BLaER1 (cell line): ENCODE measurements at regions not wholly inside any gene's neighbourhood (a gene's known extent, or its start where the extent isn't known, plus 50 kb on each side); places are given as distances from the start of the nearest gene placed in this dataset.
"Not testable (repeated sequence)": the region's sequence is repeated elsewhere in the genome, so short reads cannot be mapped to it uniquely, and the experiment has no call there.

Experiments
- H3K27ac ChIP-seq: shearing (Covaris generic); formaldehyde crosslinking; 2 replicates; pipeline ENCODE4 v1.8.1; 2022
- H3K27me3 ChIP-seq: shearing (Covaris generic); formaldehyde crosslinking; 2 replicates; pipeline ENCODE4 v1.8.1; 2022
- H3K36me3 ChIP-seq: shearing (Covaris generic); formaldehyde crosslinking; 2 replicates; pipeline ENCODE4 v1.8.1; 2022
- H3K4me1 ChIP-seq: shearing (Covaris generic); formaldehyde crosslinking; 2 replicates; pipeline ENCODE4 v1.8.1; 2022
- H3K4me2 ChIP-seq: shearing (Covaris generic); formaldehyde crosslinking; 2 replicates; pipeline ENCODE4 v1.8.1; 2022
- H3K4me3 ChIP-seq: shearing (Covaris generic); formaldehyde crosslinking; 2 replicates; pipeline ENCODE4 v1.8.1; 2022
- H3K9ac ChIP-seq: shearing (Covaris generic); formaldehyde crosslinking; 2 replicates; pipeline ENCODE4 v1.8.1; 2022
- H3K9me3 ChIP-seq: shearing (Covaris generic); formaldehyde crosslinking; 2 replicates; pipeline ENCODE4 v1.8.1; 2022
- H4K20me1 ChIP-seq: shearing (Covaris generic); formaldehyde crosslinking; 2 replicates; pipeline ENCODE4 v1.8.1; 2022
- Cebpa-rat ChIP-seq: shearing (Covaris generic); IDR thresholded peaks from 2 replicates; pipeline ENCODE4 v1.8.1; 2022

- peaks cover 6% of the 10 kb centered on the region; the same call in 1 of the 2 replicates for H3K9me3 ChIP-seq
- no peak overlapping the region for H3K27ac ChIP-seq
- H4K20me1 ChIP-seq, result no peaks in the 10 kb centered on the region
- no peak overlapping the region for H3K4me2 ChIP-seq
- H3K4me1 ChIP-seq, result no peaks in the 10 kb centered on the region
- no peak overlapping the region for H3K4me3 ChIP-seq
- no peaks in the 10 kb centered on the region for H3K27me3 ChIP-seq
- no peak for TF ChIP-seq Cebpa-rat
- H3K36me3 ChIP-seq, result no peaks in the 10 kb centered on the region
- H3K9ac ChIP-seq, result no peak overlapping the region
Observed at GRCh38 chr3:14057701-14058100, 67.0 kb downstream of the CHCHD4 start.

DNA sequence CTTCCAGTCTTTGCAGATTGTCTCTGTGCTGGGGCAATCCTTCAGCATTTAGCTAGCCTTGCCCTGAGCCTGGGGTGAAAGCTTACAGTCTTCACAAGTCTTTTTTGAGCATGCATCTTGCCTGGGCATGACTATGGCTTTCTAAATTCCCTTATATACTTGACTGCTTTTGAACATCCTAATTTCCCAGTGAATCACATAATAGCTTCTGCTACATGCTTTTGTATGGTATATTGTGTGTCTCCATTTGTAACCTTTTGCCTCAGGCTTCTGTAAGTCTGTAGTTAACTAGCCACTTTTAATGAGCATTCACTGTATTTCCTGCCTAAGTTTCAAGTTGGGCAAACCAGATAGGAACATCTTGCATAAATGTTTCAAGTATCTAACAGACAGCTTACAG is 76.8 kb downstream of the CHCHD4 start:
- Histone ChIP-seq H4K20me1 (no peaks in the 10 kb centered on the region), H3K9me3 (no peaks in the 10 kb centered on the region), H3K27ac (no peak overlapping the region), H3K4me1 (no peaks in the 10 kb centered on the region), H3K9ac (no peak overlapping the region), H3K4me3 (no peak overlapping the region), H3K4me2 (no peak overlapping the region), H3K36me3 (no peaks in the 10 kb centered on the region), H3K27me3 (no peaks in the 10 kb centered on the region)
- no peak for TF ChIP-seq Cebpa-rat

DNA sequence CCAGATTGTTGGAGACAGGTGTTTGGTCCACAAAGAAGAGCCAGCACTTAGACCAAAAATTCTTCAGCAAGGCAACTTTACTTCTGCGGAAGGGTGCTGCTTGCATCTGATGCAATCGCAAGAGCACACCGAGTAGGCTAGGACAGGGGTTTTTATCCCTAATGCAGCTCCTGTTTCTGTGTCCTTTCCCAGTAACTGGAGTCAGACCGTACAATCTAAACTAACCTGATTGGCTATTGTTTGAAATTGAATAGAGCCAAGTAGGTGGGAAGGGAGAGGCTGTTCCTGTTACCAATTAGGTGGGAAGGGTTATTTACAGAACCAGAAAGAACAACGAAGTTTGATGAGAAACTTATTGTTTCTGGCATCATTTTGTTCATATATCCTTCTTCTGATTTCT is 77.6 kb downstream of the CHCHD4 start:
- Histone ChIP-seq H3K9ac (no peak overlapping the region), H3K4me3 (no peak overlapping the region), H3K27ac (no peak overlapping the region), H3K4me2 (no peak overlapping the region), H3K36me3 (no peaks in the 10 kb centered on the region), H3K4me1 (no peaks in the 10 kb centered on the region), H4K20me1 (no peaks in the 10 kb centered on the region), H3K9me3 (no peaks in the 10 kb centered on the region), H3K27me3 (no peaks in the 10 kb centered on the region)
- TF ChIP-seq Cebpa-rat, result no peak

- no peak for TF ChIP-seq Cebpa-rat
- no peaks in the 10 kb centered on the region for H3K36me3 ChIP-seq
- H3K4me2 ChIP-seq, result no peak overlapping the region
- H3K4me3 ChIP-seq, result no peak overlapping the region
- H3K4me1 ChIP-seq, result no peaks in the 10 kb centered on the region
- no peaks in the 10 kb centered on the region for H3K27me3 ChIP-seq
- no peak overlapping the region for H3K27ac ChIP-seq
- no peak overlapping the region for H3K9ac ChIP-seq
- H4K20me1 ChIP-seq, result no peaks in the 10 kb centered on the region
- H3K9me3 ChIP-seq, result peaks cover 6% of the 10 kb centered on the region
Observed at GRCh38 chr3:14042680-14043079, 82.0 kb downstream of the CHCHD4 start.

GRCh38 chr3:14039149-14039548 is 85.5 kb downstream of the CHCHD4 start:
- H3K36me3 ChIP-seq, result no peaks in the 10 kb centered on the region
- H3K9ac ChIP-seq, result no peak overlapping the region
- no peaks in the 10 kb centered on the region for H3K4me1 ChIP-seq
- H3K27ac ChIP-seq, result no peak overlapping the region
- TF ChIP-seq Cebpa-rat, result no peak
- H3K9me3 ChIP-seq, result peaks cover 25% of the 10 kb centered on the region
- H3K27me3 ChIP-seq, result no peaks in the 10 kb centered on the region
- no peaks in the 10 kb centered on the region for H4K20me1 ChIP-seq
- H3K4me3 ChIP-seq, result no peak overlapping the region
- no peak overlapping the region for H3K4me2 ChIP-seq

- Histone ChIP-seq H3K9me3 (peaks cover 25% of the 10 kb centered on the region), H3K4me3 (no peak overlapping the region), H3K27me3 (no peaks in the 10 kb centered on the region), H3K4me2 (no peak overlapping the region), H3K27ac (no peak overlapping the region), H3K9ac (no peak overlapping the region), H4K20me1 (no peaks in the 10 kb centered on the region), H3K4me1 (no peaks in the 10 kb centered on the region), H3K36me3 (no peaks in the 10 kb centered on the region)
- no peak for TF ChIP-seq Cebpa-rat
Observed at GRCh38 chr3:14037211-14037610, 87.5 kb downstream of the CHCHD4 start.

DNA sequence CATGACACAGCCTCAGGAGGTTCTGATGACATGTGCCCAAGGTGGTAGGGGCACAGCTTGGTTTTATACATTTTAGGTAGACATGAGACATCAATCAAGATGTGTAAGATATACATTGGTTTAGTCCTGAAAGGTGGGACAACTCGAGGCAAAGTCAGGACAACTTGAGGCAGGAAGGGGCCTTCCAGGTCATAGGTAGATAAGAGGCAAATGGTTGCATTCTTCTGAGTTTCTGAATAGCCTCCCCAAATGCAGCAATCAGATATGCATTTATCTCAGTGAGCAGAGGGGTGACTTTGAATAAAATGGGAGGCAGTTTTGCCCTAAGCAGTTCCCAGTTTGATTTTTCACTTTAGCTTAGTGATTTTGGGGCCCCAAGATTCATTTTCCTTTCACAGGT is 91.6 kb downstream of the CHCHD4 start:
- Histone ChIP-seq H3K4me3 (no peak overlapping the region), H4K20me1 (no peaks in the 10 kb centered on the region), H3K27ac (no peak overlapping the region), H3K36me3 (no peaks in the 10 kb centered on the region), H3K9ac (no peak overlapping the region), H3K4me2 (no peak overlapping the region), H3K27me3 (no peaks in the 10 kb centered on the region), H3K4me1 (no peaks in the 10 kb centered on the region), H3K9me3 (peaks cover 37% of the 10 kb centered on the region)
- no peak for TF ChIP-seq Cebpa-rat

DNA sequence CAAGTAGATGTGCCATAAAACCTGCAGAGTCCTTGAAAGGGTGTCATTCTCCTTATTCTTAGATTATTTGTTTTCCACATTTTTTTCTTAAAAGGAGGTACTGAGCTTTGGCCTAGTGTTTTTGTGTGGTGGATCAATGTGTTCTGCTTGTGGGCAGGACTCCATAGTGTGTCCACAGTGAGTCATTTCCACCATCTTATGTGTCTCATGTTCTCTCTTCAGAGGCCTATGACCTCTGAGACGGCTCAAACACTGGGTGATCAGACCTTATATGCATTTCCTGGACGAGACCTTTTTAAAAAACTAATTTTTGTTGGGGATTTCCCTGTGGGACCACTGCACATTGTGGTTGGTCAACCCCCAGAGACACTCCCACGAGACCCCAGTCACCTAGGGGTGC is 93.4 kb downstream of the CHCHD4 start:
- H3K9me3 ChIP-seq, result peaks cover 32% of the 10 kb centered on the region
- H3K4me2 ChIP-seq, result no peak overlapping the region
- H3K27ac ChIP-seq, result no peak overlapping the region
- no peak overlapping the region for H3K4me3 ChIP-seq
- no peaks in the 10 kb centered on the region for H3K4me1 ChIP-seq
- H4K20me1 ChIP-seq, result no peaks in the 10 kb centered on the region
- no peak overlapping the region for H3K9ac ChIP-seq
- TF ChIP-seq Cebpa-rat, result no peak
- H3K36me3 ChIP-seq, result no peaks in the 10 kb centered on the region
- H3K27me3 ChIP-seq, result no peaks in the 10 kb centered on the region

GRCh38 chr3:14029390-14029995 is 95.2 kb downstream of the CHCHD4 start:
- not testable (repeated sequence) for H3K27me3 ChIP-seq, H3K27ac ChIP-seq, H3K9ac ChIP-seq, H3K4me2 ChIP-seq, H3K4me3 ChIP-seq, H3K4me1 ChIP-seq, H4K20me1 ChIP-seq, H3K36me3 ChIP-seq
- H3K9me3 ChIP-seq, result peaks cover 46% of the 10 kb centered on the region

DNA sequence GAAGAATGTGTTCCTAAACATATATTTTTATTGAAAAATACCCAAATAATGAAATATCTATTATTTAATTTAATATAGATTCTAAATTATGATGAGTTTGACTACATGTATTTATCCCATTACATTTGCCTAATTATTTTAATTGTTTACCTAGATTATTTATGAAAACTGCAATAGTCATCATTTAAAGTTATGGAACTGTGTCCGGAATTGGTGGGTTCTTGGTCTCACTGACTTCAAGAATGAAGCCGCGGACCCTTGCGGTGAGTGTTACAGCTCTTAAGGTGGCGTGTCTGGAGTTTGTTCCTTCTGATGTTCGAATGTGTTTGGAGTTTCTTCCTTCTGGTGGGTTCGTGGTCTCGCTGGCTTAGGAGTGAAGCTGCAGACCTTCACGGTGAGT is 96.5 kb downstream of the CHCHD4 start:
- H3K9me3 ChIP-seq, result peaks cover 49% of the 10 kb centered on the region

DNA sequence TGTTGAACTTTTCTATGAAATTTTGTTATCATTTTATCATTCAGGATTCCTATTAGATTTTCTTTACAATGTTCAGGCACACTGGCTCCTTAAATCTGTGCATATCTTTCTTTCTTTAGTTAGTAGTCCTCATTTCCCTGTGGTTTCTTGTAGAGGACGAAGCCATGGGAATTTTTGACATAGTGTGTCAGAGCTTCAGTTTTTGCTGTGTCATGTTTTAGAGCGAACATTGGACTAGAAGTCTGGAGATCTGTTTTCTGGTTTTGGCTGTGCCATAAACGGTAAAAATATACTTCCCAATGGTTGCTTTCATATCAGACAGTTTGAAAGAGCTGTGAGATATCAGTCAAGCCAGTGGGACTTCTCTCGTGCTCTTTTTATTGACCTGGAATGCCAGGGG is 105.2 kb downstream of the CHCHD4 start:
- TF ChIP-seq Cebpa-rat, result no peak
- Histone ChIP-seq H3K4me1 (peaks cover 9% of the 10 kb centered on the region; the same call in 1 of the 2 replicates), H3K36me3 (no peaks in the 10 kb centered on the region), H3K27ac (no peak overlapping the region), H3K27me3 (no peaks in the 10 kb centered on the region), H4K20me1 (no peaks in the 10 kb centered on the region), H3K9ac (no peak overlapping the region), H3K9me3 (peaks cover 26% of the 10 kb centered on the region), H3K4me3 (no peak overlapping the region), H3K4me2 (no peak overlapping the region)

More for the DNA sequence above, 96.5 kb downstream of the CHCHD4 start:
- not testable (repeated sequence) for H4K20me1 ChIP-seq, H3K27me3 ChIP-seq, H3K36me3 ChIP-seq, H3K27ac ChIP-seq, H3K9ac ChIP-seq, H3K4me3 ChIP-seq, H3K4me2 ChIP-seq, H3K4me1 ChIP-seq
